WTC11 (cell line): ENCODE measurements at regions not wholly inside any gene's neighbourhood (a gene's known extent, or its start where the extent isn't known, plus 50 kb on each side); places are given as distances from the start of the nearest gene placed in this dataset.
"Not testable (repeated sequence)": the region's sequence is repeated elsewhere in the genome, so short reads cannot be mapped to it uniquely, and the experiment has no call there.

Experiments
- CREM ChIP-seq: sonication (generic); formaldehyde crosslinking; IDR thresholded peaks from 2 replicates; pipeline ENCODE4 v1.8.1; 2022; ENCODE audit warnings: mild to moderate bottlenecking, missing genetic modification reagents, moderate library complexity
- FOXK1 ChIP-seq: sonication (generic); formaldehyde crosslinking; IDR thresholded peaks from 2 replicates; pipeline ENCODE4 v1.8.0; 2022; ENCODE audit warnings: mild to moderate bottlenecking, moderate library complexity, missing genetic modification reagents
- JUN ChIP-seq: sonication (generic); formaldehyde crosslinking; IDR thresholded peaks from 2 replicates; pipeline ENCODE4 v1.8.0; 2023; ENCODE audit warnings: mild to moderate bottlenecking, missing genetic modification reagents
- MXD4 ChIP-seq: fragments of 250-450 bp; sonication (Bioruptor Pico); IDR thresholded peaks from 2 replicates; pipeline ENCODE4 v1.8.0; 2021; ENCODE audit warnings: mild to moderate bottlenecking, moderate library complexity, borderline replicate concordance
- NR2C2 ChIP-seq: sonication (generic); formaldehyde crosslinking; IDR thresholded peaks from 2 replicates; pipeline ENCODE4 v1.8.0; 2022; ENCODE audit warnings: mild to moderate bottlenecking, missing genetic modification reagents
- TF ChIP-seq, protein P1 (sequence below): fragments of 200-600 bp; IDR thresholded peaks from 2 replicates; pipeline ENCODE4 v1.8.0; 2022; ENCODE audit warnings: antibody characterized with exemption
- TF ChIP-seq, protein P2 (sequence below): sonication (generic); formaldehyde crosslinking; IDR thresholded peaks from 2 replicates; pipeline ENCODE4 v1.8.0; 2023; ENCODE audit warnings: mild to moderate bottlenecking, missing genetic modification reagents
- TF ChIP-seq, protein P3 (sequence below): sonication (generic); formaldehyde crosslinking; IDR thresholded peaks from 2 replicates; pipeline ENCODE4 v1.8.0; 2022; ENCODE audit warnings: mild to moderate bottlenecking, missing genetic modification reagents

DNA sequence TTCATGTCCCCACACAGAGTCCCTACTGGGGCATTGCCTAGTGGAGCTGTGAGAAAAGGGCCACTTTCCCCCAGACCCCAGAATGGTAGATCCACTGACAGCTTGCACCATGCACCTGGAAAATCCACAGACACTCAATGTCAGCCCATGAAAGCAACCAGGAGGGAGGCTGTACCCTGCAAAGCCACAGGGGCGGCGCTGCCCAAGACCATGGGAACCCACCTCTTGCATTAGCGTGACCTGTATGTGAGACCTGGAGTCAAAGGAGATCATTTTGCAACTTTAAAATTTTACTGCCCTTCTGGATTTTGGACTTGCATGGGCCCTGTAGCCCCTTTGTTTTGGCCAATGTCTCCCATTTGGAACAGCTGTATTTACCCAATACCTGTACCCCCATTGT lies 236.5 kb upstream of the IRS4 start:
- TF ChIP-seq, protein P1, sequence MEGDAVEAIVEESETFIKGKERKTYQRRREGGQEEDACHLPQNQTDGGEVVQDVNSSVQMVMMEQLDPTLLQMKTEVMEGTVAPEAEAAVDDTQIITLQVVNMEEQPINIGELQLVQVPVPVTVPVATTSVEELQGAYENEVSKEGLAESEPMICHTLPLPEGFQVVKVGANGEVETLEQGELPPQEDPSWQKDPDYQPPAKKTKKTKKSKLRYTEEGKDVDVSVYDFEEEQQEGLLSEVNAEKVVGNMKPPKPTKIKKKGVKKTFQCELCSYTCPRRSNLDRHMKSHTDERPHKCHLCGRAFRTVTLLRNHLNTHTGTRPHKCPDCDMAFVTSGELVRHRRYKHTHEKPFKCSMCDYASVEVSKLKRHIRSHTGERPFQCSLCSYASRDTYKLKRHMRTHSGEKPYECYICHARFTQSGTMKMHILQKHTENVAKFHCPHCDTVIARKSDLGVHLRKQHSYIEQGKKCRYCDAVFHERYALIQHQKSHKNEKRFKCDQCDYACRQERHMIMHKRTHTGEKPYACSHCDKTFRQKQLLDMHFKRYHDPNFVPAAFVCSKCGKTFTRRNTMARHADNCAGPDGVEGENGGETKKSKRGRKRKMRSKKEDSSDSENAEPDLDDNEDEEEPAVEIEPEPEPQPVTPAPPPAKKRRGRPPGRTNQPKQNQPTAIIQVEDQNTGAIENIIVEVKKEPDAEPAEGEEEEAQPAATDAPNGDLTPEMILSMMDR, result not testable (repeated sequence)
- not testable (repeated sequence) for TF ChIP-seq CREM, NR2C2, JUN, MXD4, FOXK1 (CRISPR knock-in tag)
- TF ChIP-seq, protein P2, sequence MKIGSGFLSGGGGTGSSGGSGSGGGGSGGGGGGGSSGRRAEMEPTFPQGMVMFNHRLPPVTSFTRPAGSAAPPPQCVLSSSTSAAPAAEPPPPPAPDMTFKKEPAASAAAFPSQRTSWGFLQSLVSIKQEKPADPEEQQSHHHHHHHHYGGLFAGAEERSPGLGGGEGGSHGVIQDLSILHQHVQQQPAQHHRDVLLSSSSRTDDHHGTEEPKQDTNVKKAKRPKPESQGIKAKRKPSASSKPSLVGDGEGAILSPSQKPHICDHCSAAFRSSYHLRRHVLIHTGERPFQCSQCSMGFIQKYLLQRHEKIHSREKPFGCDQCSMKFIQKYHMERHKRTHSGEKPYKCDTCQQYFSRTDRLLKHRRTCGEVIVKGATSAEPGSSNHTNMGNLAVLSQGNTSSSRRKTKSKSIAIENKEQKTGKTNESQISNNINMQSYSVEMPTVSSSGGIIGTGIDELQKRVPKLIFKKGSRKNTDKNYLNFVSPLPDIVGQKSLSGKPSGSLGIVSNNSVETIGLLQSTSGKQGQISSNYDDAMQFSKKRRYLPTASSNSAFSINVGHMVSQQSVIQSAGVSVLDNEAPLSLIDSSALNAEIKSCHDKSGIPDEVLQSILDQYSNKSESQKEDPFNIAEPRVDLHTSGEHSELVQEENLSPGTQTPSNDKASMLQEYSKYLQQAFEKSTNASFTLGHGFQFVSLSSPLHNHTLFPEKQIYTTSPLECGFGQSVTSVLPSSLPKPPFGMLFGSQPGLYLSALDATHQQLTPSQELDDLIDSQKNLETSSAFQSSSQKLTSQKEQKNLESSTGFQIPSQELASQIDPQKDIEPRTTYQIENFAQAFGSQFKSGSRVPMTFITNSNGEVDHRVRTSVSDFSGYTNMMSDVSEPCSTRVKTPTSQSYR, result not testable (repeated sequence)
- TF ChIP-seq, protein P3, sequence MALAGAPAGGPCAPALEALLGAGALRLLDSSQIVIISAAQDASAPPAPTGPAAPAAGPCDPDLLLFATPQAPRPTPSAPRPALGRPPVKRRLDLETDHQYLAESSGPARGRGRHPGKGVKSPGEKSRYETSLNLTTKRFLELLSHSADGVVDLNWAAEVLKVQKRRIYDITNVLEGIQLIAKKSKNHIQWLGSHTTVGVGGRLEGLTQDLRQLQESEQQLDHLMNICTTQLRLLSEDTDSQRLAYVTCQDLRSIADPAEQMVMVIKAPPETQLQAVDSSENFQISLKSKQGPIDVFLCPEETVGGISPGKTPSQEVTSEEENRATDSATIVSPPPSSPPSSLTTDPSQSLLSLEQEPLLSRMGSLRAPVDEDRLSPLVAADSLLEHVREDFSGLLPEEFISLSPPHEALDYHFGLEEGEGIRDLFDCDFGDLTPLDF (CRISPR knock-in tag), result not testable (repeated sequence)
